H1 (cell line): ENCODE measurements at regions not wholly inside any gene's neighbourhood (a gene's known extent, or its start where the extent isn't known, plus 50 kb on each side); places are given as distances from the start of the nearest gene placed in this dataset.
"Not testable (repeated sequence)": the region's sequence is repeated elsewhere in the genome, so short reads cannot be mapped to it uniquely, and the experiment has no call there.

ENCODE experiments used
- BRCA1 ChIP-seq: IDR thresholded peaks from 2 replicates; pipeline ENCODE4 v1.6.1; 2012; ENCODE audit warnings: low read depth, low read length, improper control_type of control experiment
- CBX5 ChIP-seq: fragments of 300-800, 300-1000 bp; sonication (generic); IDR thresholded peaks from 2 replicates; pipeline ENCODE4 v1.7.1; 2016; ENCODE audit warnings: antibody characterized with exemption, low read length, low read depth
- CEBPB ChIP-seq: IDR thresholded peaks from 2 replicates; pipeline ENCODE4 v1.6.1; 2012; ENCODE audit warnings: low read depth, low read length
- CHD1 ChIP-seq: IDR thresholded peaks from 2 replicates; pipeline ENCODE4 v1.6.1; 2012; ENCODE audit warnings: low read depth, low read length, improper control_type of control experiment
- EGR1 ChIP-seq: IDR thresholded peaks from 2 replicates; pipeline ENCODE4 v1.6.1; 2011; ENCODE audit warnings: low read depth, low read length, borderline replicate concordance
- HDAC6 ChIP-seq: IDR thresholded peaks from one replicate; pipeline ENCODE4 v1.7.1; 2012; ENCODE audit warnings: low read depth, mild to moderate bottlenecking, inconsistent platforms, low read length, moderate library complexity
- NRF1 ChIP-seq: IDR thresholded peaks from 2 replicates; pipeline ENCODE4 v1.6.1; 2011; ENCODE audit warnings: mild to moderate bottlenecking, low read depth, low read length, improper control_type of control experiment
- POLR2A ChIP-seq, 2 experiments: IDR thresholded peaks; 1 replicate in 1 of 2; 2 replicates in 1 of 2; pipeline ENCODE4 v1.6.1; 2011; ENCODE audit warnings: low read depth in 2 of 2, low read length in 2 of 2, mild to moderate bottlenecking in 2 of 2; ENCODE audit errors: control extremely low read depth in 1 of 2
- POLR2AphosphoS5 ChIP-seq: IDR thresholded peaks from 2 replicates; pipeline ENCODE4 v1.6.1; 2011; ENCODE audit warnings: low read depth, low read length
- TAF1 ChIP-seq: IDR thresholded peaks from 2 replicates; pipeline ENCODE4 v1.6.1; 2011; ENCODE audit warnings: mild to moderate bottlenecking, low read depth, low read length
- TCF12 ChIP-seq: IDR thresholded peaks from 2 replicates; pipeline ENCODE4 v1.6.1; 2011; ENCODE audit warnings: low read depth, mild to moderate bottlenecking, low read length
- YY1 ChIP-seq: IDR thresholded peaks from 2 replicates; pipeline ENCODE4 v1.6.1; 2011; ENCODE audit warnings: low read depth, mild to moderate bottlenecking, low read length
- TF ChIP-seq, protein P1 (sequence below), 3 experiments: IDR thresholded peaks; 1 replicate in 2 of 3; 2 replicates in 1 of 3; pipeline versions ENCODE4 v1.5.1 to v1.6.1; 2011; ENCODE audit warnings: low read length in 3 of 3, mild to moderate bottlenecking in 3 of 3, inconsistent platforms in 2 of 3, low read depth in 1 of 3, moderate library complexity in 1 of 3; ENCODE audit not compliant: insufficient read depth in 1 of 3; ENCODE audit errors: control extremely low read depth in 1 of 3

DNA sequence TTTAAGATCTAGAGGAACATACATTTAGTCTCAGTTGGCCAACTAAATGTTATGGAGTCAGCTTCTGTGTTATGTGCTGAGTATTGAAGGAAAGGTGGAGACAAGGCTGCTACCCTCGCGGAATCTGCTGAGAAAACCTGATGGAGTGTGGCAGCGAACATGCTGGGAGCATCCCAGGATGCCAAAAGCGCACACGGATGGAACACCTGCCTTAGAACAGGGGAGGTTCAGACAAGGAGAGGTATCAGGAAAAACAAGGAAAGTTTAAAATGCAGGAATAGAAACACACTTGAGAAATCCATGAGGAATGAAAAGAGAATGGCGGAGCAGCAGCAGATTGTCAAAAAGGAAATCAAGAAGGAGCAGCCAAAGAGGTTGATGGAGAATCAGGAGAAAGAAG, 1389.5 kb upstream of the DEFB115 start:
- TF ChIP-seq, protein P1, sequence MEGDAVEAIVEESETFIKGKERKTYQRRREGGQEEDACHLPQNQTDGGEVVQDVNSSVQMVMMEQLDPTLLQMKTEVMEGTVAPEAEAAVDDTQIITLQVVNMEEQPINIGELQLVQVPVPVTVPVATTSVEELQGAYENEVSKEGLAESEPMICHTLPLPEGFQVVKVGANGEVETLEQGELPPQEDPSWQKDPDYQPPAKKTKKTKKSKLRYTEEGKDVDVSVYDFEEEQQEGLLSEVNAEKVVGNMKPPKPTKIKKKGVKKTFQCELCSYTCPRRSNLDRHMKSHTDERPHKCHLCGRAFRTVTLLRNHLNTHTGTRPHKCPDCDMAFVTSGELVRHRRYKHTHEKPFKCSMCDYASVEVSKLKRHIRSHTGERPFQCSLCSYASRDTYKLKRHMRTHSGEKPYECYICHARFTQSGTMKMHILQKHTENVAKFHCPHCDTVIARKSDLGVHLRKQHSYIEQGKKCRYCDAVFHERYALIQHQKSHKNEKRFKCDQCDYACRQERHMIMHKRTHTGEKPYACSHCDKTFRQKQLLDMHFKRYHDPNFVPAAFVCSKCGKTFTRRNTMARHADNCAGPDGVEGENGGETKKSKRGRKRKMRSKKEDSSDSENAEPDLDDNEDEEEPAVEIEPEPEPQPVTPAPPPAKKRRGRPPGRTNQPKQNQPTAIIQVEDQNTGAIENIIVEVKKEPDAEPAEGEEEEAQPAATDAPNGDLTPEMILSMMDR (IDR thresholded peaks at IDR 0.05; ENCODE audit: control extremely low read depth in 1 of 3, insufficient read depth in 1 of 3, low read depth in 1 of 3, low read length in 3 of 3) = not testable (repeated sequence)
- TF ChIP-seq POLR2A (IDR thresholded peaks at IDR 0.05; ENCODE audit: control extremely low read depth in 1 of 2, low read depth in 2 of 2, low read length in 2 of 2); CBX5; YY1; POLR2AphosphoS5; HDAC6; NRF1; BRCA1; EGR1; TAF1; TCF12; CEBPB; CHD1: not testable (repeated sequence)
